Fibroblast of lung (primary cell): ENCODE measurements at regions not wholly inside any gene's neighbourhood (a gene's known extent, or its start where the extent isn't known, plus 50 kb on each side); places are given as distances from the start of the nearest gene placed in this dataset.

ENCODE experiments used
- DNase-seq, 2 donors: peaks; one replicate each; pipeline versions ENCODE4 v3.0.0 to v3.0.0-alpha.2; 2010; ENCODE audit warnings: low read depth in 2 of 2
- H2AFZ ChIP-seq: 2 replicates; pipeline ENCODE4 v1.5.1; 2012; ENCODE audit warnings: low read length, control low read depth, inconsistent platforms
- H3K27ac ChIP-seq: 2 replicates; pipeline ENCODE4 v1.5.1; 2011; ENCODE audit warnings: low read length, control low read depth; ENCODE audit not compliant: insufficient read depth
- H3K27me3 ChIP-seq: 2 replicates; pipeline ENCODE4 v1.5.1; 2011; ENCODE audit warnings: mild to moderate bottlenecking, low read length; ENCODE audit not compliant: control insufficient read depth, insufficient read depth
- H3K36me3 ChIP-seq: 2 replicates; pipeline ENCODE4 v1.5.1; 2011; ENCODE audit warnings: low read length; ENCODE audit not compliant: control insufficient read depth, insufficient read depth
- H3K4me1 ChIP-seq: 2 replicates; pipeline ENCODE4 v1.5.1; 2011; ENCODE audit warnings: low read length; ENCODE audit not compliant: control insufficient read depth, insufficient read depth; ENCODE audit errors: extremely low read depth
- H3K4me2 ChIP-seq: 2 replicates; pipeline ENCODE4 v1.5.1; 2011; ENCODE audit warnings: low read length, control low read depth; ENCODE audit not compliant: insufficient read depth; ENCODE audit errors: extremely low read depth
- H3K4me3 ChIP-seq, 4 experiments: fragments of 200-600 bp in 1 of 4; sonication (generic) in 1 of 4; replicated peaks in 1 of 4; 2 replicates each; pipeline ENCODE4 v1.5.1; 2011 to 2016; ENCODE audit warnings: low read length in 4 of 4, low read depth in 3 of 4, mild to moderate bottlenecking in 3 of 4, control low read depth in 2 of 4, inconsistent platforms in 1 of 4, mixed read lengths in 1 of 4; ENCODE audit not compliant: insufficient read depth in 1 of 4; ENCODE audit errors: control extremely low read depth in 1 of 4
- H3K79me2 ChIP-seq: 2 replicates; pipeline ENCODE4 v1.5.1; 2012; ENCODE audit warnings: mild to moderate bottlenecking, low read length, inconsistent platforms; ENCODE audit not compliant: control insufficient read depth, insufficient read depth
- H3K9ac ChIP-seq: 2 replicates; pipeline ENCODE4 v1.5.1; 2011; ENCODE audit warnings: mild to moderate bottlenecking, low read length, control low read depth; ENCODE audit not compliant: insufficient read depth
- H3K9me3 ChIP-seq: 2 replicates; pipeline ENCODE4 v1.5.1; 2012; ENCODE audit warnings: low read depth, low read length; ENCODE audit not compliant: control insufficient read depth, insufficient read depth
- H4K20me1 ChIP-seq: 2 replicates; pipeline ENCODE4 v1.5.1; 2011; ENCODE audit warnings: low read length; ENCODE audit not compliant: control insufficient read depth, insufficient read depth; ENCODE audit errors: extremely low read depth
- EZH2 ChIP-seq: IDR thresholded peaks from 2 replicates; pipeline ENCODE4 v1.5.1; 2012; ENCODE audit warnings: low read length, control low read depth, mild to moderate bottlenecking; ENCODE audit errors: missing control alignments
- TF ChIP-seq, protein P1 (sequence below), 2 donors: IDR thresholded peaks in 1 of 2; conservative IDR thresholded peaks in 1 of 2; 1 replicate in 1 of 2; 2 replicates in 1 of 2; pipeline ENCODE4 v1.5.1; 2011 to 2012; ENCODE audit warnings: low read length in 2 of 2, control low read depth in 1 of 2, inconsistent platforms in 1 of 2, low read depth in 1 of 2, mild to moderate bottlenecking in 1 of 2

- Histone ChIP-seq H3K27me3 (no peaks in the 10 kb centered on the region), H3K4me1 (peaks cover 2% of the 10 kb centered on the region), H3K79me2 (no peaks in the 10 kb centered on the region), H3K27ac (no peak overlapping the region), H3K4me3 (no peak overlapping the region), H2AFZ (no peak overlapping the region), H4K20me1 (no peaks in the 10 kb centered on the region), H3K36me3 (no peaks in the 10 kb centered on the region), H3K9me3 (no peaks in the 10 kb centered on the region), H3K9ac (no peak overlapping the region), H3K4me2 (no peak overlapping the region)
- DNase-seq, result no peak
- TF ChIP-seq, protein P1, sequence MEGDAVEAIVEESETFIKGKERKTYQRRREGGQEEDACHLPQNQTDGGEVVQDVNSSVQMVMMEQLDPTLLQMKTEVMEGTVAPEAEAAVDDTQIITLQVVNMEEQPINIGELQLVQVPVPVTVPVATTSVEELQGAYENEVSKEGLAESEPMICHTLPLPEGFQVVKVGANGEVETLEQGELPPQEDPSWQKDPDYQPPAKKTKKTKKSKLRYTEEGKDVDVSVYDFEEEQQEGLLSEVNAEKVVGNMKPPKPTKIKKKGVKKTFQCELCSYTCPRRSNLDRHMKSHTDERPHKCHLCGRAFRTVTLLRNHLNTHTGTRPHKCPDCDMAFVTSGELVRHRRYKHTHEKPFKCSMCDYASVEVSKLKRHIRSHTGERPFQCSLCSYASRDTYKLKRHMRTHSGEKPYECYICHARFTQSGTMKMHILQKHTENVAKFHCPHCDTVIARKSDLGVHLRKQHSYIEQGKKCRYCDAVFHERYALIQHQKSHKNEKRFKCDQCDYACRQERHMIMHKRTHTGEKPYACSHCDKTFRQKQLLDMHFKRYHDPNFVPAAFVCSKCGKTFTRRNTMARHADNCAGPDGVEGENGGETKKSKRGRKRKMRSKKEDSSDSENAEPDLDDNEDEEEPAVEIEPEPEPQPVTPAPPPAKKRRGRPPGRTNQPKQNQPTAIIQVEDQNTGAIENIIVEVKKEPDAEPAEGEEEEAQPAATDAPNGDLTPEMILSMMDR (conservative IDR thresholded peaks at IDR 0.05 in 1 of 2, IDR thresholded peaks at IDR 0.05 in 1 of 2; ENCODE audit: low read depth in 1 of 2, low read length in 2 of 2), result no peak
- no peak for TF ChIP-seq EZH2
These were observed 339.6 kb upstream of the PRDM1 start for GRCh38 chr6:105746509-105746908.

DNA sequence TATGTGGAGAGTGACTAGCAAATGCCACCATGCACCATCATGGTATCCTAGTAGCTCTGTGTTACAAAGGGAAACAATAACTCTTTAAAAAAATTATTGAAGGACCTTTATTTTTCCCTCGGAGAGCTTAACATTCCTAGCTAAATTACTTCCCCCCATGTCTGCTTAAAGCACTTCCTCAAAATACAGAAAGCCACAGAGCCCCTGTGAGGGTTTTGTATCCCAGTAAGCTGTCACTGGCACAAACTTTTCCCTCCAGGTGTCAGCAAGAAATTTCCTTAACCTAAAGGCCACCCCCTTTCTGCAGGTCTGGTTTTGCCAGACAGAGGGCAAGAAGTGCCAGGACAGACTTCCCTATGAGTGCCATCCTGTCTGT is 340.0 kb upstream of the PRDM1 start:
- peaks cover 2% of the 10 kb centered on the region for H3K4me1 ChIP-seq
- TF ChIP-seq, protein P1 (conservative IDR thresholded peaks at IDR 0.05 in 1 of 2, IDR thresholded peaks at IDR 0.05 in 1 of 2; ENCODE audit: low read depth in 1 of 2, low read length in 2 of 2), result no peak
- no peak for TF ChIP-seq EZH2
- no peaks in the 10 kb centered on the region for H3K27me3 ChIP-seq
- no peaks in the 10 kb centered on the region for H3K9me3 ChIP-seq
- H3K36me3 ChIP-seq, result no peaks in the 10 kb centered on the region
- no peak for DNase-seq
- no peaks in the 10 kb centered on the region for H3K79me2 ChIP-seq
- no peak overlapping the region for H3K9ac ChIP-seq
- H3K4me3 ChIP-seq, result no peak overlapping the region
- H2AFZ ChIP-seq, result no peak overlapping the region
- no peak overlapping the region for H3K4me2 ChIP-seq
- no peak overlapping the region for H3K27ac ChIP-seq
- H4K20me1 ChIP-seq, result no peaks in the 10 kb centered on the region

GRCh38 chr6:105745464-105746129 is 340.5 kb upstream of the PRDM1 start:
- Histone ChIP-seq H3K4me2 (no peak overlapping the region), H3K9me3 (no peaks in the 10 kb centered on the region), H3K79me2 (no peaks in the 10 kb centered on the region), H2AFZ (no peak overlapping the region), H3K4me3 (no peak overlapping the region), H3K36me3 (no peaks in the 10 kb centered on the region), H3K9ac (no peak overlapping the region), H3K27ac (no peak overlapping the region), H3K27me3 (no peaks in the 10 kb centered on the region), H4K20me1 (no peaks in the 10 kb centered on the region), H3K4me1 (peaks cover 2% of the 10 kb centered on the region)
- TF ChIP-seq, protein P1 (conservative IDR thresholded peaks at IDR 0.05 in 1 of 2, IDR thresholded peaks at IDR 0.05 in 1 of 2; ENCODE audit: low read depth in 1 of 2, low read length in 2 of 2), result no peak
- DNase-seq, result no peak
